ENCODE measurements at regions not wholly inside any gene's neighbourhood (a gene's known extent, or its start where the extent isn't known, plus 50 kb on each side); places are given as distances from the start of the nearest gene placed in this dataset.

DNA sequence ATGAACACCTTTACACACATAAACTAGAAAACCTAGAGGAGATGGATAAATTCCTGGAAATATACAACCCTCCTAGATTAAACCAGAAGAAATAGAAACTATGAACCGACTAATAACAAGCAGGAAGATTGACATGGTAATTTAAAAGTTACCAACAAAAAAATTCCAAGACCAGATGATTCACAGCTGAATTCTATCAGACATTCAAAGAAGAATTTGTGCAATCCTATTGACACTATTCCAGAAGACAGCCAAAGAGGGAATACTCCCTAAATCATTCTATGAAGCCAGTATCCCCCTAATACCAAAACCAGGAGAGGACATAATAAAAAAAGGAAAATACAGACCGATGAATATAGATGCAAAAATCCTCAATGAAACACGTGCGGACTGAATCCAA is 102.6 kb upstream of the KRR1 start:
- DNase-seq (ENCODE audit: low read depth) = peak; percentile 19

DNA sequence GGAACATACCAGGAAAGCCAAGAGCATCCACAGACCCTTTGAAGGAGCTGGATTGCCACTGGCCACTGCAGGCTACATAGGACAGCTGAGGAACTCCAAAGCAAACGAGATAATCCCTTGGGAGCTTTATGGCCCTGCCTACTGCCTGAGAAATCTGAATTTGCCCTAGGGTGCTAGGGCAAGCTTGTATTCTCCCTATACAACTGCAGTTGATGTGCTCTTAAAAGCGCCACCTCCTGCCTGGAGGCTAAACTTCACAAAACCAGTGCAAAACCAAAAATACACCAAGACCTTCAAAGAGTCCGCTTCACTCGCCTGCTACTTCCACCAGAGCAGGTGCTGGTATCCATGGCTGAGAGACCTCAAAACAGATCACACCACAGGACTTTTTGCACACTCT is 99.6 kb upstream of the KRR1 start:
- no peak for DNase-seq (ENCODE audit: low read depth)

DNA sequence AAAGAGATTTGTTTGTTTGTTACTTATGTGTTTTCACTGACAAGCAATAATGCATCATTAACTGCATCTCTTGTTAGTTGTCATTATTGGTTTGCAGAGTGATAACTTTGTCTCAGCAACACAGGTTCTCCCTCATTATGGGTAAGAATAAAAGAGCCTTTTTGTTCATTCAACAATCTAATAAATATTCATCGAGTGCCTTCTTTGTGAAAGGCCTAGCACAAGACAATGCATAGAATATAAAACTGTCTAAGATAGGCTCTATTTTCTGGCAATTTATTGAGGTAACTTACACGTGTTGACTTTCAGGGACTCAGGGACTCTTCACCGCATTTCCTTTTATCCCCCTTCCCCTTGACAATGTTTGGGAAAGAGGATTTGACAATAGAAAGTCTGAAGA is 95.5 kb upstream of the KRR1 start:
- no peak for DNase-seq (ENCODE audit: low read depth)

DNA sequence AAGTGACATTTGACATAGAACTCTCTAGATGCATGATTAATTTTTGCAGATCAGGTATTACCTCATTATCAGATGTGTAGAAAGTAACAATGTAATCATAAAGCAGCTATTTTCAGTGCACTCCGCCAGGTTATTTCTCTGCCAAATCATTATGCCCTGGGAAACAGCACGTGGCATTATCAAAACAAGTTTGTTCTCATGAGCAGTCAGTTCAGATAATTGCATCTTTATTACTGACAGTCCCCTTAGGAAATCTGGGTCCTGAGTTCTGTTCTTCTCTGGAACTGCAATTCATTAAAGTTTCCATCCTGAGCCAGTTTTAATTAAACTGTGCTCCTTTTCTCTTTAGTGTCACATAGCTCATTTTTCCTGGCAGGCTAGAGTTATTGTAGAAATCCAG is 94.7 kb upstream of the KRR1 start:
- no peak for DNase-seq (ENCODE audit: low read depth)

DNA sequence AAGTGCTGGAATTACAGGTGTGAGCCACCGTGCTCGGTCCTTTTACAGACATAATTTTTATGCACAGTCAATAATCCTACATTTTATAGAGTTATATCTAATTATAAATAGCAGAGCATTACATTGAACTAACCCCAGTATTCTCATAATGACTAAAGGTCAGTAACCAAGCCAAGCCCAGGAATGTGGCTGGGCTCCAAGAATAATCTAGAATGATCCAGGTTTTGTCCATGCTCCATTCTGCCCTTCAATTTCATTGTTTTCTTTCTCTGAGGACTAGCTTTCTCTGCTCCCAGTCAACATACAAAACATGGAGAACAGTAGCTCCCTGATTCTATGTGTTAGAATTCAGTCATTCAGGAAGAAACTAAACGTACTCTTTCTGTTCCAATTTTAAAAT is 92.1 kb upstream of the KRR1 start:
- DNase-seq (ENCODE audit: low read depth) = peak; percentile 34

DNA sequence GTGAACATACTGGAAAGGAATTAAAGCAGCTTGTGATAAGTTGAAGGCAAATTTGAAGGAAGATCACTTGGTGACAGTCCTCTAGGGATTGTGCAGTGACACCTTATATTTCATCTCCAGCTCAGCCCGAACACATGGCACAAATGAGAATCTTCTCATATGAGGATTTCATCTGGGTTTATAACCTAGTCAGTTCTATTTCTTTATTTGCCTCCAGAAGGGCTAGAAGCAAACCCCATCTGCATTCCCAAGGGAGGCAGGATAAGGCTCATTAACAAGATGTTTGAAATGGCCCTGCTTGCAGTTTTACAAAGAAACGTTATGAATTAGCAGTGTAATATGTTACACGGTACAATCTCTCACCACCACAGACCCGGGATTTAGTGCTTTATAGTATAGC is 90.7 kb upstream of the KRR1 start:
- no peak for DNase-seq (ENCODE audit: low read depth)

DNA sequence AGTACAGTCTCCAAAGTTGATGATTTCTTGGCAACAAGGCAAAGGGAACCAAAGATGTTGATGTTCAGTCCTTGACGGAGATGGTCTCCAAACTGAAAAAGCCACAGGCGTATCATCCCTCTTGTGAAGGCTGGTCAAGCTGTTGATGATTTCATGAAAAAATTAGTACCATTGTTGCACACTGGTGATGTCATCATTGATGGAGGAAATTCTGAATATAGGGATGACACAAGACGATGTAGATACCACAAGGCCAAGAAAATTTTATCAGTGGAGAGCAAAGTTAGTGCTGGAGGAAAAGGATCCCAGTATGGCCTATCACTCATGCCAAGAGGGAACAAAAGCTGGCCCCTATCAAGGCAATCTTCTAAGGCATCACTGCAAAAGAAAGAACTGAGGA is 88.7 kb upstream of the KRR1 start:
- DNase-seq (ENCODE audit: low read depth) = no peak

DNA sequence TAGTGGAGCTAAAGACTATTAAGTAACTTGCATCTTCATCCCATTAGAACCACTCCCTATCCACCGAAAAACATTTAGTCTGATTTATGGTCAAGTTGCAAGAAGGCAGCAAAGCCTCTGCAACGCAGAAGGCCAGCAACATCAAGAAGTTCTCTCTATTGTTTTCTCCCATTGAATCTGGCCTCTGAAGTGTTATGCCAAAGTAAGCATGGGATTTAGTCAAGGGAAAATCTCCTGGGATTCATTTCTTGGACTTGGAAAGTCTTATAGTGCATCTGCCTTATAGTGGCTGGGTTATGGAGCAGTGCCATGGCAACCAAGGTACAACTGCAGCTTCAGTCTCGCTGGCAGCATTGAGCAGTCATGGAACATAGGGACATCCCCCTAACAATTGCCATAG is 87.7 kb upstream of the KRR1 start:
- DNase-seq (ENCODE audit: low read depth) = no peak

DNA sequence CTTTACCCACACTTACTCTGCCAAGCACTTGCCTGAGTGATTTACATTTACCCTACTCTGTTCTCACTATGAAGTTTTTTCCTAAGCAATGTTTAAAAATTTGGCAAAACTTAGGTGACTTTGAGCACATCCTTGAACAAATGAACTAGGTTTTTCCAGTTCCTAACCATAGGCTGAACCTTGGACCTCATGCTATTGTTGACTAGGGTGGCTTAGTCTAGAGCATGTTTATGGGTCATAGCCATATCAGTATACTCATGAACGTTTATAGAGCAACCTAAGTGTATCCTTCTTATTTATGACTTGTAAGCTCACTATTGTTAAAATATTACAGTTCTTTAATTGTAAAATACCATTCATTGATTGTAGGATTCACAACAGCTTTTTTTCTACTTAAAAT is 85.0 kb upstream of the KRR1 start:
- DNase-seq (ENCODE audit: low read depth) = no peak

DNA sequence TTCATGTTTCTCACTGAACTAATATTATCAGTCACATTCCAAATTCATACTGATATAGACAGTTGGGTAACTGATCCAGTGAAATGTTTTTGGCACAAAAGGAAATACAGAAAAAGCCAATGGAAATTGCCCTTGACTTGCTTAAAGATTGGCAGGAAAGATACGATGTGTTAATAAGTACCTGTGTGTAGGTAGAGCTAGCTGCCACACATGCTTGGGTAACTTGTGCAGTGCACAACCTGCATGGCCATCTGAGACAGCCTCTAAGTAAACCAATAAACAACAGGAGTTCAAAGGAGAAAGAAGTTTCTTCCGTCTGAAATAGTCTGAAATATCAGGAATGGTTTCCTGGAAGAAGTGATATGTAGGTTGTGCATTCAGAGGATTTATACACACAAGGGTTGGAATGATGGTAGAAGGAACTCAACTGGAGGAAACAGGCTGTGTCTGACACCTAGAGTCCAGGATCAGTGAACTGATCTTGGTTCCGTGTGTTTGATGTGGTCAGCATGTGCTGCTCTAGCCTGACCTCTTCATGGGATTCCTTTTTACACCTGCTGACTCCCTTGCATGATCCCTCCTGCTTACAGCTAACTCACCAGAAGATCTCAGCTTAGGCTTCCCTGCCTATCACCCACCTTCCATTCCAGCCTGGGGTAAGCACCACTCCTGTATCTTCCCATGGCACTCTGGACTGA is 81.4 kb upstream of the KRR1 start:
- DNase-seq (ENCODE audit: low read depth) = no peak

DNA sequence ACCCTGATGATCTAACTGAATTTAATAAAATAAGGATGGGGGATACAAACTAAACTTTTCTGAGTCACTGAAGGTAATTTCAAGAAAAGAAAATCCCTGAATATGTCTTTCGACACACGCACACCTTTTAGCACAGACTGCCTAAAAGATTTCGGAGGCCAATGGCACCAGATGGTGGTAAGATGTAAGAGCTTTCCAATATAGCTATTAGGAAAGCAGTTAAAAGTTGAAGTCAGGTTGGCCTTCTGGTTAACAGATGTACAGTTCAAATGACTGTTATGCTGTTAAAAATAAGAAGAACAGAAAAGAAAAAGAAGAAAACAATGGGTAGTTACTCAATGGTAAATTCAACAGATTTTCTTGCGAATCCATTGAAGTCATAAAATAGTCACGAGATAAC is 80.7 kb upstream of the KRR1 start:
- no peak for DNase-seq (ENCODE audit: low read depth)

DNA sequence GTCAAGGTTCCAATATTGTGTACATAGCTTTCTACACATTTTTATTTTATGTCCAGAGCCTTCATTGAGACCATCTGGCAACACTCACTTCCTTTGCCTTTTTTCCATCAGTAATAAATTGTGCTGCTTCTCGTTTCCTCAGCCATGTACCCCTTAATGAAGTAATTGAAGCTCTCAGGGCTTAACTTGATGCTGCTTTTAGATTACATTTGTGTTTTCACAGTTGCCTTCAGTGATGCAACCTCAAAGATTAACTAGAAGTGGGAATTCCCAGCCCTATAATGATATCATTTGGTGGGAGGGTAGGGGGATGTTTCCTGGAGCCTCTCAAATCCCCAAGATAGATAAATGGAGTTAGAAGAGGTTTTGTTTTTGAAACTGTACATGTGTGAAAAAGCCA is 80.2 kb upstream of the KRR1 start:
- DNase-seq (ENCODE audit: low read depth) = no peak

DNA sequence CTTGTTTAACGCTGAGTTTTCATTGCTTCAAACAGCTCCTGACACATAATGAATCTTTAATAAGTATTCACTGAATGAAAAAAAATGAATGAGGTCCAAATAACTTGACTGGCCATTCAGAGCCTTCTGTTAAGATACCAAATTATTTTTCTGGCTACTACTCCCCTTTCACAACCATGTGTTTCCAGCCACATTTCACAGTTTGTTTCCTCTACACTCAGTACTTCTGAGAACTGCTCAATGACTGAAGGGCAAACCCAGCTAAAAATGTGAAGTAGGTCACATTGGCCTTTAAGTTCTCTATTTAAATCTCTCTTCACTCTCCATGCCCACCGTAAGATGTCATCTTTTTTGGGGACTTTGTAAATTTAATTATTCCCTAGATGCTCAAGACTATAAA is 78.4 kb upstream of the KRR1 start:
- no peak for DNase-seq (ENCODE audit: low read depth)

DNA sequence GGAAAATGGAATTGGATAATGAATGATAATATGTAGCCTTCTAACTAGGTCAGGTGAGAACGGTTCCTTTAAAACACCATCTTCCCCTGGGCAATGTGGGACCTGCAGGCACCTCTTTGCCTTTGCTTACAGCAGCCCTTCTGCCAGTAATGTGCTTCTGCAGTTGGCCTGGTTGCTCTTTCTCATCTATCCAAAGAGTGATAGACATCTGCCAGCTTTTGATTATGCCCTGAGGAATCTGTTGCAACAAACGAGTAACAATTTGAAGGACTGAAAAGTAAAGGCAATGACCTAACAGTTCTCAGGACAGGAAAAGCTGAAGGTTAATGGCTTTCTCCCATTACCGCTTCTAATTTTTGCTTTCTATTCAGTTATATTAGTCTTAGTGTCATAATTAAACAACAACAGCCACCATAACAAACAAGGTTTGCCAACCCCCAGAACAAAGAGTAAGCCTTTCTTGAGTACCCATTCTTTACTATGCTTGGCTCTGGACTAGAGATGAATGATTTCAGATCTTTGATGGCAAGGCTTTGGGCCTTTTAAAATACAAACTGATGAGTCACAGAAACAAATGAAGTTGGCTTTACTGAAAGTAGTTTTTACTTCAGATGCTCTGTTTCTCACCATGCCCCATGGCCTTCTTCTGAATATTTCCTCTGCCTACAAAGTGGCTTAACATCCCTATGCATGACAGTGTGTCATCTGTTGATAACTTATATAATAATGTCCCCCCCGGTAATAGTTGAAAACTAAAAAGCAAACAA is 76.1 kb upstream of the KRR1 start:
- peak; percentile 41 for DNase-seq (ENCODE audit: low read depth)

DNA sequence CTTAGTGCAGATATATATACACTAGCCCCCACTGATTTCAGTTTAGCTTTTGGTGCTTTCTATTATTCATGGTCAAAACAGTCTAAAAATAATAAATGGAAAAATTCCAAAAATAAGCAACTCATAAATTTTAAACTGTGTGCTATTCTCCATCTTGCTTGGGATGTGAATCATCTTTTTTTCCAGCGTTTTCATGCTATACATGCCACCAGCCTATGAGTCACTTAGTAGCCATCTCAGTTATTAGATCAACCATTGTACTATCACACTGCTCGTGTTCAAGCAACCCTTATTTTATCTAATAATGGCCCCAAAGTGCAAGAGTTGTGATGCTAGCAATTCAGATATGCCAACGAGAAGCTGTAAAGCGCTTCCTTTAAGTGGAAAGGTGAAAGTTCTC is 73.9 kb upstream of the KRR1 start:
- peak; percentile 80 for DNase-seq (ENCODE audit: low read depth)

DNA sequence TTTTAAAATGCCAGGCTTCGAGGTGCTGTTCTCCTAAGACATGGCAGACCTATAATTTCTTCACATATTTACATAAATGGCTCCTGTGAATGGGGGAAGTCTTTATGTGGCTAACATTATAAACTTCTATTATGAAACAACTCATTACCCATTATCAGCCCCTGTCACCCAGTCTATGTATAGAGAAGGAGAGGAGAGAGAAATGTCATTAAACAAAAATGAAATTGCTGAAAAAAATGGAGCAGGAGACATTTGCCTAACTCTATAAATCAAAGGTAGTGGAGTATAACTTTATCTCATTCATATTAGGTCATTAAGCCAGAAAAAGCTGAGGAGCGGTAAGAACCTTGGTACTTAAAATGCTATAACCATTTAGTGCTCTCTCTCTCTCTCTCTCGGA is 71.9 kb upstream of the KRR1 start:
- no peak for DNase-seq (ENCODE audit: low read depth)

DNA sequence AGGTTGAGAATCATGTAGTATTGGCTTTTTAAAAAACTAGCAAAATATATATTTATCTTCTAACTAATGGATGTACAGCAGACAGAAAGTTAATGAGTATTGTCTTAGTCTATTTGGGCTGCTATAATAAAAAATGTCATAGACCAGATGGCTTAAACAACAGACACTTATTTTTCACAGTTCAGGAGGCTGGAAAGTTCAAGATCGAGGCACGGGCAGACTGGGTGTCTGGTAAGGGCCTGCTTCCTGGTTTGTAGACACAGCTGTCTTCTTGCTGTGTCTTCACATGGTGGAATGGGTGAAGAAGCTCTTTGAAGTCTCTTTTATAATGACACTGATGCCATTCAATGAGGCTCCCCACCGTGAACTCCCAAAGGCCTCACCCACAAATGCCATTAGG is 70.1 kb upstream of the KRR1 start:
- no peak for DNase-seq (ENCODE audit: low read depth)

DNA sequence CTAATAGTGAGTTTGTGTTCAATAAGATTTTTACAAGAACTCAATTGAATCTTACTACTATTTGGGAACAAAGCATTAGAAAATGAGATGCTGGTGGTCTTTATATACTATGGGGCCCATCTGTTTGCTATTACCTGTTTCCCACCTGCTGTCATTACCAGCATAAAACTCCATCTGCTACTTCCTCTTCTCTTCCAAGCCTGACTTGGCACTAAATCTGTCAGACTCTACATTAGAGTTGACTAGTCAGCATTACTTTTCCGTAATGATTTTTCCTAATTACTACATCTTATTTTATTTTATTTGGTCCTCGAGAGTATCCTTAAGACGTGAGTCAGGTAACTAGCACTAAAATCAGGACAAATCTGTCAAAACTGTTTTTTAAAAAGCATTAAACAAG is 68.1 kb upstream of the KRR1 start:
- no peak for DNase-seq (ENCODE audit: low read depth)

DNA sequence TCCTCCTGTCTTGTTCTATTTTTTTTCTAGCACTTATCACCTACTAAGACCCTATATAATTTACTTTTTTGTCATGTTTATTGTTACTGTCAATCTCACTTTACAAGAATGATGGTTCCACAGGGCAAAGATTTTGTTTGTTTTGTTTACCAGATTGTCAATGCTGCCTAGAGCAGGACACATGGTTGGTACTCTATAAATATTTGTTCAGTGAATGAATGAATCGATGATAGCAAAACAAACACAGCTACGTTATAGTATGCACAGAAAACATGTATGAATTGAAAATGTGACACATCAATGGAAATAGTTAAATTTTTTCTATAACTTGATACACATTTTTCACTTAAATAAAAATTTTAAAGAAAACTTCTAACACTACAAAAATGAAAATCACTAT is 67.1 kb upstream of the KRR1 start:
- no peak for DNase-seq (ENCODE audit: low read depth)

DNA sequence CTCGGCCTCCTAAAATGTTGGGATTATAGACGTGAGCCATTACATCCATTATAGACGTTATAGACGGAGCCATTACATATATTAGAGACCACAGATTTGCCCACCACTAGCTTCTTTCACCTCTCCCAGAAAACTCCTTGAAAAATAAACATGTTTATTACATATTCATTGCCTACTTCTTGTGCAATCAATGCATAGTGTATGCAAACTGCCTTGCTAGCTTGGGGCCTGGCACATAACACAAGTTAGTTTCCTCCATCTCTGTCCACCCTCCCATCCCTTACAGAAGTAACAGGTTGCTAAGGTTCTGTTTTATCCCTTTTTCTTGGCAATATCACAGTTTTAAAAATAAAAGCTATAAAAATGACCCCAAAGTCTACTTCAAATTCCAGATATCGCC is 66.4 kb upstream of the KRR1 start:
- DNase-seq (ENCODE audit: low read depth) = no peak

DNA sequence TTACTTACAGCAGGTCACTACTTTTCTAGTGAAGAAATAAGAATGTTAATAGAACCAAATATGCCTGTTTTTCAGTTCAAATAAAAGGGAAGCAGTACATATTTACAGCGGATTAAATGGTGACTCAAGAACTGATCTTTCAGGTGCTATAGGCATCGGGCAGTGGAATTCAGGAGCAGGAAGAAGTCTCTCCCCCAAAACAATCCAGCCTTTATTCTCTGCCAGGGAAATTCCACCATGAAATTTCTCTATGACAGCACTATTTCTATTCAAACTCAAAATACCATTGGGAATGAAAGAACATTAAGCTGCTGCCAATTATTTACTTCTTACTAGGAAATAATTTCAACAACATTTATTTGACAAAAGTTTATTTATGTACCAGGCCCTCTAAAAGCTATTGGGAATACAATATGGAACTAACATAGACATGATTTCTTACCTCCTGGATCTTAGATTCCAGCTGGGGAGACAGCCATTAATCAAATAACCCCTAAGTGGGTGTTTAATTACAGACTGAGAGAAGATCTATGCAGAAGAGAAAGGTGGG is 60.3 kb upstream of the KRR1 start:
- DNase-seq (ENCODE audit: low read depth) = no peak

DNA sequence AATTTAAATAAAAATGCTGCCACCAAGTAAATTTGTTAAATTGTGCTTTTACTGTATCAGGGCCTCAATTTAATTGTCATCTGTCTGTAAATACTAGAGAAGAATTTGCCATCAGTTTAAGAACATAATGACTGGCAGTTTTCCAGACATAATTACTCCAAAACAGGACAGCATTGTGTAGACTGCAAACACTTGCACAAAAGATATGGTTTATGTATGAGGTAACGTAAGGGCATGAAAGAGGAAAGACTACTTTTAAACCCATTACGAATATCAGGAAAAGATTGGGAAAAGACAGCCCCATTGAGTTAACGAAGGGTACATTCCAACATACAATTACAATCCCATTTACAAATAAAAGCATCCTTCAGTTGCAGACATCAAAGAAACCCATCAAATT is 59.8 kb upstream of the KRR1 start:
- no peak for DNase-seq (ENCODE audit: low read depth)

DNA sequence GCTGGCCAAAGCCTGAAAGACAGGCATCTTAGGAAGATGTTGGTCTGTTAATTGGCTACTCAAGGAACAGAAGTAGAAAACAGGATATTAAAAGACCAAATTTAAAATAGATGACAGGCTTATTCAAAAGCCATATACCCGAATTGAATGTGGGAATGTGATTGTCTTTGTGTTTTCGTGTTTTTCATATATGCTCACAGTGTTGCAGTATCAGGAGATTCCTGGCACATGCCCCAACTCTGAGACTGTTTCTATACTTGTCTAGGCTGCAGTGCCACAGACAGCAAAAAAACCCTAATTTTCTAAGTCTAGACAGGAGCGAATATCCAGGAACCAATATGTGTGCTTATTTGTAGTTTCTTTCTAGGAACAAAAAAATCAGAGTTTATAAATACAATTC is 57.4 kb upstream of the KRR1 start:
- DNase-seq (ENCODE audit: low read depth) = no peak

DNA sequence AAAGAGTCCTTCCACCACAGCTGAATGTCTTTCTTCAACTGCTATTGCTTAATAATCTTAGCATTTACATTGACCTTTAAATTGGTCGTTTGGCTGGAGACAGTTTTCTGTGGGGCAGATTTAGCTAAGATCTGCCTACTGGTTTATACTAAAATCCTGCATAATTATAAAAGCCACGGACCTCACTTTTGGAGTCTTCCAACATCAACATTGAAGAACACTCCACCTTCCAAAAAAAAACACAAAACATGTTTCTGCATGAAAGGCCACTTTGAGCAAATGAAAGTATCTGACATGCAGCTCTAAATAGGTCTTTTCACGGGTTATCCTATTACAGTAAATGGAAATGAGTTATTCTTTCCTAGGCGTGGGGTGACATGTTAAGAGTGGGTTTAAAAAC is 57.0 kb upstream of the KRR1 start:
- DNase-seq (ENCODE audit: low read depth) = no peak
